ENCODE measurements at regions not wholly inside any gene's neighbourhood (a gene's known extent, or its start where the extent isn't known, plus 50 kb on each side); places are given as distances from the start of the nearest gene placed in this dataset.

- Histone ChIP-seq H3K27me3 (no peaks in the 10 kb centered on the region), H3K27ac (no peak overlapping the region), H3K9me3 (no peaks in the 10 kb centered on the region), H3K36me3 (no peaks in the 10 kb centered on the region), H3K4me1 (no peaks in the 10 kb centered on the region), H3K4me3 (no peak overlapping the region)
- TF ChIP-seq POLR2AphosphoS5 (IDR thresholded peaks at IDR 0.05; ENCODE audit: insufficient read depth in 1 of 2, low read depth in 1 of 2) (no peak), POLR2A (IDR thresholded peaks at IDR 0.05) (no peak), CTCF (IDR thresholded peaks at IDR 0.05) (no peak)
- DNase-seq (ENCODE audit: extremely low spot score in 2 of 2), result no peak
- intact Hi-C loops (cut with DNase I), result no loop called here
These were observed 351.2 kb downstream of the CD83 start for GRCh38 chr6:14468647-14469321.

- no peaks in the 10 kb centered on the region for H3K36me3 ChIP-seq
- H3K27me3 ChIP-seq, result no peaks in the 10 kb centered on the region
- H3K4me1 ChIP-seq, result no peaks in the 10 kb centered on the region
- no peaks in the 10 kb centered on the region for H3K9me3 ChIP-seq
- no peak for DNase-seq (ENCODE audit: extremely low spot score in 2 of 2)
- intact Hi-C loops (cut with DNase I), result no loop called here
- H3K4me3 ChIP-seq, result no peak overlapping the region
- TF ChIP-seq POLR2AphosphoS5 (IDR thresholded peaks at IDR 0.05; ENCODE audit: insufficient read depth in 1 of 2, low read depth in 1 of 2) (no peak), POLR2A (IDR thresholded peaks at IDR 0.05) (no peak), CTCF (IDR thresholded peaks at IDR 0.05) (no peak)
- no peak overlapping the region for H3K27ac ChIP-seq
These were observed 352.5 kb downstream of the CD83 start for GRCh38 chr6:14470101-14470500.

GRCh38 chr6:14470671-14471070, 353.1 kb downstream of the CD83 start:
- no peak overlapping the region for H3K27ac ChIP-seq
- H3K4me3 ChIP-seq, result no peak overlapping the region
- H3K4me1 ChIP-seq, result no peaks in the 10 kb centered on the region
- intact Hi-C loops (cut with DNase I), result no loop called here
- TF ChIP-seq POLR2AphosphoS5 (IDR thresholded peaks at IDR 0.05; ENCODE audit: insufficient read depth in 1 of 2, low read depth in 1 of 2) (no peak), POLR2A (IDR thresholded peaks at IDR 0.05) (no peak), CTCF (IDR thresholded peaks at IDR 0.05) (no peak)
- no peaks in the 10 kb centered on the region for H3K36me3 ChIP-seq
- H3K9me3 ChIP-seq, result no peaks in the 10 kb centered on the region
- H3K27me3 ChIP-seq, result no peaks in the 10 kb centered on the region
- DNase-seq (ENCODE audit: extremely low spot score in 2 of 2), result no peak

- Histone ChIP-seq H3K4me3 (no peak overlapping the region), H3K27ac (no peak overlapping the region), H3K4me1 (peaks cover 16% of the 10 kb centered on the region), H3K36me3 (no peaks in the 10 kb centered on the region), H3K9me3 (no peaks in the 10 kb centered on the region), H3K27me3 (no peaks in the 10 kb centered on the region)
- TF ChIP-seq CTCF (IDR thresholded peaks at IDR 0.05) (no peak), POLR2A (IDR thresholded peaks at IDR 0.05) (no peak), POLR2AphosphoS5 (IDR thresholded peaks at IDR 0.05; ENCODE audit: insufficient read depth in 1 of 2, low read depth in 1 of 2) (no peak)
- intact Hi-C loops (cut with DNase I), result no loop called here
- DNase-seq (ENCODE audit: extremely low spot score in 2 of 2), result no peak
These were observed 354.8 kb downstream of the CD83 start for GRCh38 chr6:14472255-14472985.

GRCh38 chr6:14472986-14473337, 355.4 kb downstream of the CD83 start:
- no peaks in the 10 kb centered on the region for H3K27me3 ChIP-seq

More at GRCh38 chr6:14472986-14473337, 355.4 kb downstream of the CD83 start:
- TF ChIP-seq POLR2AphosphoS5 (IDR thresholded peaks at IDR 0.05; ENCODE audit: insufficient read depth in 1 of 2, low read depth in 1 of 2) (no peak), CTCF (IDR thresholded peaks at IDR 0.05) (no peak), POLR2A (IDR thresholded peaks at IDR 0.05) (no peak)
- Histone ChIP-seq H3K4me3 (no peak overlapping the region), H3K36me3 (no peaks in the 10 kb centered on the region), H3K4me1 (peaks cover 21% of the 10 kb centered on the region), H3K27ac (no peak overlapping the region), H3K9me3 (no peaks in the 10 kb centered on the region)
- intact Hi-C loops (cut with DNase I), result no loop called here
- DNase-seq (ENCODE audit: extremely low spot score in 2 of 2), result no peak
